Thyroid gland (tissue), 4 donors: ENCODE measurements at regions not wholly inside any gene's neighbourhood (a gene's known extent, or its start where the extent isn't known, plus 50 kb on each side); places are given as distances from the start of the nearest gene placed in this dataset.

Source experiments
- DNase-seq, 2 donors: peaks; one replicate each; pipeline ENCODE4 v3.0.0-alpha.2; 2019
- H3K27ac ChIP-seq, 3 donors: fragments of 200-600 bp; sonication (generic); 1 replicate in 2 of 3; 2 replicates in 1 of 3; pipeline ENCODE4 v1.5.1; 2016 to 2019; ENCODE audit warnings: mild to moderate bottlenecking in 1 of 3, moderate library complexity in 1 of 3
- H3K27me3 ChIP-seq: fragments of 200-600 bp; sonication (generic); one replicate; pipeline ENCODE4 v1.5.1; 2019
- H3K36me3 ChIP-seq, 2 donors: fragments of 200-600 bp; sonication (generic); one replicate each; pipeline ENCODE4 v1.5.1; 2016 to 2019
- H3K4me1 ChIP-seq, 2 donors: fragments of 200-600 bp; sonication (generic); one replicate each; pipeline ENCODE4 v1.5.1; 2017 to 2019
- H3K4me3 ChIP-seq, 3 donors: fragments of 200-600 bp; sonication (generic); replicated peaks in 1 of 3; 1 replicate in 2 of 3; 2 replicates in 1 of 3; pipeline ENCODE4 v1.5.1; 2016; ENCODE audit warnings: mild to moderate bottlenecking in 1 of 3
- H3K9me3 ChIP-seq: fragments of 200-600 bp; sonication (generic); one replicate; pipeline ENCODE4 v1.5.1; 2017
- CTCF ChIP-seq, 6 experiments: fragments of 200-600 bp in 3 of 6; fragments of 450-650 bp in 3 of 6; sonication (generic) in 3 of 6; IDR thresholded peaks; one replicate each; pipeline ENCODE4 v1.5.1; 2016 to 2019; ENCODE audit warnings: antibody characterized with exemption in 6 of 6, mild to moderate bottlenecking in 2 of 6, inconsistent platforms in 1 of 6, moderate library complexity in 1 of 6
- POLR2A ChIP-seq, 2 donors: fragments of 450-650 bp; IDR thresholded peaks; one replicate each; pipeline ENCODE4 v1.6.1; 2017; ENCODE audit warnings: antibody characterized with exemption in 2 of 2, mild to moderate bottlenecking in 2 of 2, moderate library complexity in 1 of 2
- WGBS, 2 donors: methylation state at CpG; one replicate each; pipeline ENCODE4 v1.1.5; 2017; 5-methylcytosine and 5-hydroxymethylcytosine counted together
- intact Hi-C: fragments of 100-400 bp; cut with DNase I; formaldehyde crosslinking; loops from one replicate; pipeline ENCODE4 v1.15.1; 2023

- DNase-seq: no peak
- H3K4me3 ChIP-seq: no peak overlapping the region
- WGBS, 2 donors: 69 to 94% methylated on average over 1 of the region's 2 CpGs
- no peaks in the 10 kb centered on the region for H3K4me1 ChIP-seq
- no peaks in the 10 kb centered on the region for H3K27me3 ChIP-seq
- no peaks in the 10 kb centered on the region for H3K9me3 ChIP-seq
- H3K36me3 ChIP-seq: no peaks in the 10 kb centered on the region
- intact Hi-C loops: no loop called here
- H3K27ac ChIP-seq: no peak overlapping the region
- TF ChIP-seq POLR2A (IDR thresholded peaks at IDR 0.05) (no peak), CTCF (IDR thresholded peaks at IDR 0.05) (no peak)
Observed at GRCh38 chrX:125709074-125709473, 389.4 kb downstream of the TEX13C start.

DNA sequence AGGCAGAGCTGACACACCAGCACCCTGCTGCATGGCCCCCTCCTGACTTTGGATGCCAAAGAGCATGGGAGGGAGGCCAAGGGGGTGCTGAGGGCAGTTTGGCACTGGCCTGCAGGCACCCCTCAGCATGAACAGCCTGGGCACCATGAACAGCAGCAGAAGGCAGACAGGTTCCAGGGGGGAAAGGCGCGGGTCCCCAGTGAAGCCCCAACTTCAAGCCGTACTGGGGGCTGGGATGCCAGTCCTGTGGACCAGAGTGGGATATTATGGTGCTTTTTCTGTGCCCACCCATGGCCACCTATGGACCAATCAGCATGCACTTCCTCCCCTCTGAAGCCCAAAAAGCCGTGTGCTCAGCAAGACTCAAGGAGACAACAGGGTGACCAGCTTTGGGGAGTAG, 389.9 kb downstream of the TEX13C start:
- Histone ChIP-seq H3K36me3 (no peaks in the 10 kb centered on the region), H3K27ac (no peak overlapping the region), H3K4me1 (no peaks in the 10 kb centered on the region), H3K9me3 (no peaks in the 10 kb centered on the region), H3K4me3 (no peak overlapping the region), H3K27me3 (no peaks in the 10 kb centered on the region)
- TF ChIP-seq POLR2A (IDR thresholded peaks at IDR 0.05): no peak
- no peak for TF ChIP-seq CTCF (IDR thresholded peaks at IDR 0.05)
- intact Hi-C loops: no loop called here
- 97% methylated on average over 4 of the region's 4 CpGs; no CpG with 5 or more reads in 1 of the 2 donors for WGBS, 2 donors
- DNase-seq: no peak

DNA sequence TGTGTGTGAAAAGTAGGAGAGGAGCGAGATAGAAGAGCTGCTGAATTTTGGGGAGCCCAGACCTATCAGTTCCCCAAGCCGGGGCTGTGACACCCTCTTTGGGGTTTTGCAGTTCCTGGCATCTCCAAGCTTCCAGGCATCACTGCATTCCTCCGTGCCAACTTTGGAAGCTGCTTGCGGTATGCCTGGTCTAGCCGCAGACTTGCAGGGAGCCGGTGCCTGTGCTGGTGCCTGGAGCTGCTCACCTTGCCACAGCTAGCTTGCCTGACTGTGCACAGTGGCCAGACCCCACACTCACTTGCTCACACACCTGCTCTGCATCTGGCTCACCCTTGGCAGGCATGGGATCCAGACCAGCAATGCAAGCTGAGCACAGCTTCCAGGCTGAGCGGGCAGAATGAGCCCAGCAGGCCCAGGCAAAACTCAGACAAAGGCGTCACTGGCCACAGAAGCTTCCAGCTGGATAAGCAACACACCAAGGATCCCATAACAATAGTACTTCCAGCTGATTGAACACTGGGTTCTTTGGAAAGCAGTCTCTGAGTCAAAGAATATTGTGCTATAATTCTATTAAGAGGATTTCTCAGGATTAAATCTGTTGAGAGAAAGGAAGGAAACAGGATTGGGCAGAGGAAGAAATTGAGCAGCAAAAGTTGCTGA, 390.9 kb downstream of the TEX13C start:
- intact Hi-C loops: no loop called here

GRCh38 chrX:125711103-125711502, 391.4 kb downstream of the TEX13C start:
- Histone ChIP-seq H3K27me3 (no peaks in the 10 kb centered on the region), H3K4me1 (no peaks in the 10 kb centered on the region), H3K4me3 (no peak overlapping the region), H3K36me3 (no peaks in the 10 kb centered on the region), H3K9me3 (no peaks in the 10 kb centered on the region), H3K27ac (no peak overlapping the region)
- TF ChIP-seq CTCF (IDR thresholded peaks at IDR 0.05) (no peak), POLR2A (IDR thresholded peaks at IDR 0.05) (no peak)
- 72 to 83% methylated on average over 1 of the region's 1 CpG for WGBS, 2 donors
- DNase-seq: no peak
- intact Hi-C loops: no loop called here

More for the DNA sequence above, 390.9 kb downstream of the TEX13C start:
- no peak for TF ChIP-seq CTCF (IDR thresholded peaks at IDR 0.05)
- no peak for TF ChIP-seq POLR2A (IDR thresholded peaks at IDR 0.05)
- 90 to 100% methylated on average over 1 to 2 of the region's 8 CpGs for WGBS, 2 donors
- Histone ChIP-seq H3K4me1 (no peaks in the 10 kb centered on the region), H3K27ac (no peak overlapping the region), H3K27me3 (no peaks in the 10 kb centered on the region), H3K36me3 (no peaks in the 10 kb centered on the region), H3K4me3 (no peak overlapping the region), H3K9me3 (no peaks in the 10 kb centered on the region)
- DNase-seq: no peak

GRCh38 chrX:125713633-125714032, 394.0 kb downstream of the TEX13C start:
- no CpG with 5 or more reads among the region's 3 CpGs for WGBS, 2 donors
- intact Hi-C loops: no loop called here
- Histone ChIP-seq H3K36me3 (no peaks in the 10 kb centered on the region), H3K4me1 (no peaks in the 10 kb centered on the region), H3K4me3 (no peak overlapping the region), H3K27me3 (no peaks in the 10 kb centered on the region), H3K9me3 (no peaks in the 10 kb centered on the region), H3K27ac (no peak overlapping the region)
- TF ChIP-seq CTCF (IDR thresholded peaks at IDR 0.05): no peak
- no peak for TF ChIP-seq POLR2A (IDR thresholded peaks at IDR 0.05)
- DNase-seq: no peak
